GM21737 (cell line): ENCODE measurements at regions not wholly inside any gene's neighbourhood (a gene's known extent, or its start where the extent isn't known, plus 50 kb on each side); places are given as distances from the start of the nearest gene placed in this dataset.
"Not testable (repeated sequence)": the region's sequence is repeated elsewhere in the genome, so short reads cannot be mapped to it uniquely, and the experiment has no call there.

Experiments
- ATAC-seq: cut with Tn5 transposase; IDR thresholded peaks from one replicate; pipeline ENCODE4 v1.9.1; 2021; ENCODE audit warnings: mild to moderate bottlenecking, moderate library complexity; ENCODE audit not compliant: unreplicated experiment

DNA sequence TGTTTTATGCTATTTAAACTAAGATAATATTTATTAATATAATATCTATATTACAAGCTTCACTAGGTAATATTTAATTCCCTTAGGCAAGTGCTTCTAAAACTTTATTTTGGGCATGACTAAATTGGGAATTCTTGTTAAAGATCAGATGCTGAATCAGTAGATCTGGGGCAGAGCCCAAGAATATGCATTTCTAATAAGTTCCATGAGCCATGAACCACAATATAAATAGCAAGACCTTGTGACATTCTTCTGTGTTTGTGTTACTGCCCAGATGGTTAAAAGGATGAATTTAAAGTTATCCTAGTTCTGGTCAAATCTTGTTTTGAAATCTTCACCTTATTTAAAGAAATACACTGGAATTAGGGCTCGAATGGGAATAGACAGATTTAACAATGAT is 258.4 kb upstream of the CACNA2D1 start:
- no peak for ATAC-seq

DNA sequence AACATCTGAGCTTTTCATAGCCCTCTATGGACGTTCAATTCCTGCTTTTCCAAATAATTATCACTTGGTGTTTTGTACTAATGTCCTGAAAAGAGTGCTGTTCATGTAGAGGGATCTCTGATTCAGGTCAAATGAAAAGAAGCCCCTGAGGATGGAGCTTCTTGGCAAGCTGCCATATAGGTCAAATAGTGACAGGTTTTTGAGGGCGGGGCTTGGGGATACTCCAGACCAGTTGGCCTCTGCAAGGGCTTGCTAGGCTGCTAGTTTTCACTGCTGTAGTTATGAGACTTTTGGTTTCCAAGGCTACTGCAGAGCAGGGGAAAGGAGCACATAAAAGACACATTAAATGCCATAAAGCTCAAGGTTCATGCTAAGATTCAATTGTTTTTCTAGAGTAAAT is 257.2 kb upstream of the CACNA2D1 start:
- no peak for ATAC-seq

DNA sequence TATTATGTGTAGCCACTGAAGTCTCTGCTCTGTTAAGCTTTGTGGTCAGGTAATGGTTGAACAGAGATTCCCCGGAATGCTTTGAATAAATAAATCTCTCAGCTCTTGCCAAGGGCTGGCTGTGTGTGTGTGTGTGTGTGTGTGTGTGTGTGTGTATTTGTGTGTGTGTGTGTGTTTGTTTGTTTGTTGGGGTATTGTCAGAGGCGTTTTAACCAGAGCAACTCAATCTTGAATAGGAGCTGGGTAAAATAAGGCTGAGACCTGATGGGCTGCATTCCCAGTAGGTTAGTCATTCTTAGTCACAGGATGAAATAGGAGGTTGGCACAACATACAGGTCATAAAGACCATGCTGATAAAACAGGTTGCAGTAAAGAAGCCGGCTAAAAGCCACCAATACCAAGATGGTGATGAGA is 256.2 kb upstream of the CACNA2D1 start:
- ATAC-seq = no peak

DNA sequence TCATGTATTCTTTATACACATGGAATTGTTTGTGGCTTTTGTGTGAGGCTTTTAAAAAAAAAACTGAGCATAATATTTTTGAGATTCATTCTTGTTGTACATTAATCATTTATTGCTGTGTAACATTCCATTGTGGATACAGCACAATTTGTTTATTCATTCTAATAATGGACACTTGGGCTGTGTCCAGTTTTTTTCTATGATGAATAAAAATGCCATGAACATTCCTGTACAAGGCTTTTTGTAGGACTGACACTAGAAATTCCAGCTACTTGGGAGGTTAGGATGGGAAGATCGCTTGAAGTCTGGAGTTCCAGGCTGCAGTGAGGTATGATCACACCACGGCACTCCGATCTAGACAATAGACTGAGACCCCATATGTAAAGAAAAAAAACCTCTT is 254.3 kb upstream of the CACNA2D1 start:
- ATAC-seq = no peak

DNA sequence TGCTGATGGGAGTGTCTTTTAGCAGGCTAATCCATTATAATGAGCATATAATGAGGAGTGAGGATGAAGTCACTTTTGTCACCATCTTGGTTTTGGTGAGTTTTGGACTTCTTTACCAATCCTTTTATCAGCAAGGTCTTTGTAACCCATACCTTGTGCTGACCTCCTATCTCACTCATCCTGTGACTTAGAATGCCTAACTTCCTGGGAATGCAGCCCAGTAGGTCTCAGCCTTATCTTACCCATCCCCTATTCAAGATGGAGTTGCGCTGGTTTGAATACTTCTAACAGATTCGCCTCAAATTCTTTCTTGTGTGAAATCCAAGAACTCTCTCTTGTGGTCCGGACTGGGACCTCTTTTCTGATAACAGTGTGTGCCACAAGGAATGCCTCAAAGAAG is 253.1 kb upstream of the CACNA2D1 start:
- ATAC-seq = no peak

DNA sequence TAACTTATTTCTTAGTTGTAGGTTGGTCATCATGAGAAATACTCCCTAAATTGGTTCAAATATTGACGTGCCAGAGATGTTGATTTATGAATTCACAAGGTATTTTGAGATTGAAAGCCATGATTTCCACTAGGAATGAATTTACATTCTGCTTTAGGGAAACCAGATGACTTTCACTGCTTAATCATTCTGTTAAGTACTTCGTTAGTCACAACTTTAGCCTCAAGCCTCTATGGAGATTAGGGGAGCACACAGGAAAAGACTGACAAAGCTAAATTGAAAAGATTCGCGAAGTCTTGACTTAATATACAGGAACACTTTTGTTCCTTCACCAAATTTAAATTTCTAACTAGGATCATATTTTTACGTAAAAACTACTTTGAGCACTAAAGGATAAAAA is 250.4 kb upstream of the CACNA2D1 start:
- ATAC-seq = no peak

DNA sequence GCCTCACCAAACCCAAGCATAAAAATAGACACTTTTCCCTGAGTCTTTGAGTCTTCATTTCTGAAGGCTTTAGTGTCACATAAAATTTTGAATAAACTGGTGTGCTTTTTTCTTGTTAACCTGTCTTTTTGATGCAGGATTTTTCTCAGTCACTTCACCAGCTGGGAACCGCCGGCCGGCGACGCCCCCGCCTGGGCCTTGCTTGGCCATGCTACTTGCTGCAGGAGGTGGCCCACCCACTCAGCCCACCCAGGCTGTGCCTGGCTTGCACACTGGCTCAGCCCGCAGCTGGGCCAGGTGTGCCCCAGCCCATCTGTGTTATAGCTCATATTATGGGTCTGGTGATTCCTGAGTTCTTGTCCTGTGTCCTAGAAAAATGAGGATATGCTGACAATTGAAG is 247.4 kb upstream of the CACNA2D1 start:
- no peak for ATAC-seq

DNA sequence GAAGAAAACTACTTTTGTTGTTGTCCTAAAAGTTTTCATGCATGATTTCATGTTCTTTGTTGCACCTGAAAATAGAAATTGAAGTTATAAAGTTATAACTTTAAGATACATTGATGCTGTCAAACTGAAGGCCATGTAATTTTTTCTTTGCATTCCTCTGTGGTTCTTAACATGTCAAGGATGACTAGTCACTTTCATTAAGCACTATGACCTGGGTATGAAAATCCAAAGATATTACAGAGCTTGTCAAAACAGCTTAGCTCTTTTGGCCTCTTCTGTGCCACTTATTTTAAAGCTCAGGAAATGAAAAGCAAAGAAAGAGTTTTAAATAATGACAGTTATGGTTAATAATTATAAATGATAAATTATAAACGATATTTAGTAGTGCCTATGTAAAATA is 241.6 kb upstream of the CACNA2D1 start:
- ATAC-seq = no peak

DNA sequence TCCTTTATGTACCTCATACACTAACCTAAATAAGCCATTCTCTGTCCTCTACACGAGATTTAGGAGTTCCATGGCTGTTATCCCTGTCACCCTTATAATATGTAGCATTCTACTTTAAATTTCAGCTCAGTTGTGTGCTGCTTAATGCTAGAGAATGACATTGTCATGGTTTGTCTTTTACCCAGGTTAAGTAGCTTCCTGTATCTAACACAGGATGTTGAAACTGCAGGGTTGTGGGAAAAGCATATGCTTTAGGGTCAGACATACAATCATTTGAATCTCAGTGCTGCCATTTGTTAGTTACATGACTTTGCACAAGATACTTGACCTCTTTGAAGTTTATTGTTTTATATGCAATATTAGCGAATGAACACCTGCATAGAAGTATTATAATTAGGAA is 235.1 kb upstream of the CACNA2D1 start:
- no peak for ATAC-seq

DNA sequence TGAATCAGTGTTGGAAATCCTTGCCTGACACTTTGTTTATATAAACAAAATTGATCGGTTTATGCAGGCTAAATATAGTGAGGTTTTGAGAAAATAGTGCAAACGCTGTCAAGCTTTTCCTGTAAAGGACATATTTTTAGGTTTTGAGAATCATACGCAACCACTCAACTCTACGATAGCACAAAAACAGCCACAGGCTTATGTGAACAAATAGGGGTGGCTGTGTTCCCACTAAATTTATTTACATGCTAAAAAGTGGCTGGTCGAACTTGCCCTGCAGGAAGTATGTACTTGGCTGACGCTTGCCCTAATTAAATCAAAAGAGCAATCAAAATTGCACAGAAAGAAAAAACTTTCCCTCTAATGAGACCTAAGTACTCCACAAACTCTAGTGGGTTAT is 234.7 kb upstream of the CACNA2D1 start:
- no peak for ATAC-seq

DNA sequence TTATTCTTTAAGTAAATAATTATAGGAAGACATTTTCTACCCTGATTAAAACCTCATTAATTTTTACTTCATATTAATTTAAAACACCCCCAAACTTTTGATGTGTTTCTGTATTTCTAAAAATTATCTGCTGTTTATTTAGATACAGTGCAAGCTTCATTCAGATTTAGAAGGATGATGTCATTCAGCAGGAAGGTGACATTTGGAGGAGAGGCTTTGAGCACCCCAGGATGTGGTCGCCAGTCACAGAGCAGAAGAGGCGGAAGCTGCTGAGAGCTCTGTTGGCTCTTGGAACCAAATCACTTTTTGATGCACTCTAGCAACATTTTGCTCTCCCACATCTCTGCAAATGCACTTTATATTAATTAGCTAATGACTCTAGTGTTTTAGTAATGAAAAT is 233.9 kb upstream of the CACNA2D1 start:
- peak; percentile 85 for ATAC-seq

DNA sequence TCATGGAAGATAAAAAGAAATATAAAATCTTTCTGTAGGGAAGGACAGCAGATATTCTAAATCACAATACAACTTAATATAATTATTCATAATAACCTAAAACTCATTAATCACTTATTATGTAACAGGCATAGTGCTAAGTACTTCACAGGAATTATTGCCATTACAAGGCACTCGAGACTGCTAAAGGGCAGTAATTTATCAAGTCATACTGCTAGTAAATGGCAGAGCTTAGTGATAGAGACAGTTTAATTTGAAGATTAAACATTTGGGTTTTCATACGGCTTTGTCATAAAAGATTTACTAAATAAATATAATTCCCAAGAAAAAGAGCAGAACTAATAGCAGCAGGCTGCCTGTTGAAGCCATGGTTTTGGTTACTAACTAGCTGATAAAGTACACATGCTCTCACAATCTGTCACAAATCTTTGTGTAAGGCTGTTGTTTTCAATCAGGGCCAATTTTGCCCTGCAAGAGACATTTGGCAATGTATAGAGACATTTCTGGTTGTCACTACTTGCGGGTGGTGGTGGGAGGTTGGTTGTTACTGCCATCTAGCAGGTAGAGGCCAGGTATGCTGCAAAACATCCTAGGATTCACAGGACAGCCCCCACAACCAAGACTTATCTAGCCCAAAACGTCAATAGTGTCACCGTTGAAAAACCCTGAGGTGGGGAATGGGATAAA is 233.3 kb upstream of the CACNA2D1 start:
- no peak for ATAC-seq

DNA sequence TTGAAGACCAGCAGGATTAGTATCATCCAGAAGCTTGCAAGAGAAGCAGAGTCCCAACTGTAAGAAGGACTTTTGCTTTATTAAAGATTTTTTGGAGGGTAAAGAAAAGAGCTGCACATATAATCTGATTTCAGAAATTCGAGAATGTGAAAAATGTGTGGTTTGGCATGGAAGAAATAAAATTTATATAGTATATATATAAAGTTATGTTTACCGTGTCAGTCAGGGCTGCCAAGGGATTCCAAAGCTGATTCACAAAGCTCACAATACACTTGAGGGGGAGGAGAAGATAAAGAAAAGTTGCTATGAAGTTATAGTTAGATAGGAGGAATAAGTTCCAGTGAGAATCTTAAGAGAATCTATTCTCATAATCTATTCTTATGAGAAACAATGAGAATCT is 231.8 kb upstream of the CACNA2D1 start:
- ATAC-seq = no peak

DNA sequence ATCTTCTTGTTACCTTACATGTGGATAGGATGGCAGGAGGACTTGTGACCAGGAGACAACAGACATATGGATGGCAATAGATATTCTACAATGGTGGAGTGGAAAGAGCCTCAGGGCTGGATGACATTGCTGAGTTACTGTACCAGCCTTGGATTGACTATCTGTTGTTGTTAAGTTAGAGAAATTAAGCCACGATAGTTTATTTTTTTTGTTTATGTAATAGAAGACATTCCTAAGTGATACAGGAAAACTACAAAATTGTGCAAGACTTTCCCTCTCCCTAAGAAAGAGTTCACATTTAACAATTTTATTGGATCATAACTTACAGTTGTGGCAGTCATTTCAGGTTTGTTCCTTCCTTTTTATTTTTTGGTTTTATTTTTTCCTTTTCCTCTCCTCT is 230.7 kb upstream of the CACNA2D1 start:
- ATAC-seq = no peak

DNA sequence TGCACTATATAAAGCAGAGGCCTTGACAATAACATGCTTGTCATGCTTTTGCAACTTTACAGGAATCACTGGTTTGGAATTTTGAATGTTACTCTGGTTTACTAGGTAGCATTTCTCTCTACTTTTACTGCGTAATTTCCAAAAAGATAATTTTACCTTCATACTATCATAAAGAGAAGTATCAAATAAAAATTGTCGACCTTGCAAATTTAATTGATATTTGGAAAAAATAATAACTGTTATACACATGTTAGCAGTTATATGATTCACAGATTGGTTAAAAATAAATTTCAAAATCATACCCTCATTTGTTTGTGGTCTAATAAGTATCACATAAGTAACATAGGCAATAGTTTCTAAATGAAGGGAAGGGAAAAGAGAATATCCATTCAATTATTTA is 228.5 kb upstream of the CACNA2D1 start:
- no peak for ATAC-seq

DNA sequence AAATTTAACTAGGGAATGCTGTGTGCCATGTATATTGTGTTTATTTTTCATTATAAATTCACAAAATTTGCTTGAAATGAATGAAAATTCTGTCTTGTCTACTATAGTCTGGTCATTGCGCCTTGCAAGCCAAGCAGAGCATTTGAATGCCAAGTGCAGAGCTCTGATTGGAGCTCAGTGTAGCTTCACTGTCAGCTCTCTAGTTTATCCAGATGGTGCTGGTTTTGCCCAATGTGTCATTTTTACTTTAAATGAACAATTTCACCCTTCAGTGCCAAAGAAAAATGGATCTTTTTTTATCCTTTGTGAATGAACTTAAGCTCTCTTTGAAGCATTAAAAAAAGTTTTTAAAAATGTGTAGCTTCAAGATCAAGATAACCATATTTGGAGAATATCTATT is 225.6 kb upstream of the CACNA2D1 start:
- no peak for ATAC-seq

DNA sequence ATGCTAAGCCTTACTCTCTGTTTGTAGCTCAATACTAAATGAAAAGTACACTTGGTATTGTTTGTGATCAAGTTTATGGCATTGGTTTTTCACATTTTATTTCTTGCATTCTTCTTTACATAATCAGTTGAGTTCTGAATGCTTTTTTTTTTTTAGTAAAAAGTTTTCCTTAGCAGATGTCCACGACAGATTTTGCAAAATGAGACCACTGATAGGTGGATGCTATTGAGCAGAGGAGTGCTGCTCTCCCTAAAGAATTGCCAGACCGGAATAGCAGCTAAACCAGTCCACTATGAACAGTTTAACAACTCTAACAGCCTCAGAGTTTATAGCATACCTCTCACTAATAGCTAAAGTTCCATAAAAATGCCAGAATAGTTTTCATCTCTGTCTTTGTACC is 225.1 kb upstream of the CACNA2D1 start:
- ATAC-seq = no peak

DNA sequence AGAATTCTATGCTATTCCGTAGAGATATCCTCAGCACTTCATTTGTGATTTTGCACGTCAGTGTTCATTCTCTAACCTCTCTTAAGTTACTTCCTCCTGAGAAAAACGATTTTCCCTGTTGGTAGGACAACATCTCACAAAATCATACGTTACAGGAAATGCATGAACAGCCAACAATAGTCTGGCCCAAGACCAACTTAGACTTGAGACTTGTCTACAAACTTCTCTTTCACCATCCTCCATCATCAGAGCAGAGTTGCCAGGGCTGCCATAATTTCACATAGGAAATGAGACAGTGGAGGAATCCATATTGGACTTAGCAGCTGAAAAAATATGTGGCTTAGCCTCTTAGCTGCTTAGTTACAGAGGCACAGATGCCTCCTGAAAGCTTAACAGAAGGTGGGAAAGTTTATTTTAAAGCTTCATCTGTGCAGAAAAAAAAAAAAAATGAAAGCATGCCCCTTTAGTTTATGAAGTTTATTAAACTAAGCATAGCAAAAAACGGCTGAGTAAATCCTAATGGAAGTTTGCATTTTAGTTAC is 222.5 kb upstream of the CACNA2D1 start:
- no peak for ATAC-seq

DNA sequence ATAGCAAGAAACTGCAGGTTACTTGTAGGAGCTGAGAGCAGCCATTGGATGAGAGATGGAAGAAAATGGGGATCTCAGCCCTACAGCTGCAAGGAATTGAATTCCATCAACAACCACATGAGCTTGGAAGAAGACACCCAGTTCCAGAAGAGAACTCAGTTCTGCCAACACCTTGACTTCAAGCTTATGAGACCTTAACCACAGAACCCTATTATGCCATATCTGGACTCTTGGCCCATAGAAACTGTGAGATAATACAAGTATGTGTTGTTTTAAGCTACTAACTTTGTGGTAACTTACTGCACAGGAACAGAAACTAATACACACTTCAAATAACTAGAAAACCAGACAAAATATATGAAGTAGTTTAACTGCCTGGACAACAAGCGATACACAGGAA is 212.4 kb upstream of the CACNA2D1 start:
- ATAC-seq = no peak

DNA sequence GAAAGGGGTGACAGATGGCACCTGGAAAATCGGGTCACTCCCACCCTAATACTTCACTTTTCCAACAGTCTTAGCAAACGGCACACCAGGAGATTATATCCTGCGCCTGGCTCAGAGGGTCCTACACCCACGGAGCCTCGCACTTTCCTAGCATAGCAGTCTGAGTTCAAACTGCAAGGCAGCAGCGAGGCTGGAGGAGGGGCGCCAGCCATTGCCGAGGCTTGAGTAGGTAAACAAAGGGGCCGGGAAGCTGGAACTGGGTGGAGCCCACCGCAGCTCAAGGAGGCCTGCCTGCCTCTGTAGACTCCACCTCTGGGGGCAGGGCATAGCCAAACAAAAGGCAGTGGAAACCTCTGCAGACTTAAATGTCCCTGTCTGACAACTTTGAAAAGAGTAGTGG is 206.5 kb upstream of the CACNA2D1 start:
- not testable (repeated sequence) for ATAC-seq

DNA sequence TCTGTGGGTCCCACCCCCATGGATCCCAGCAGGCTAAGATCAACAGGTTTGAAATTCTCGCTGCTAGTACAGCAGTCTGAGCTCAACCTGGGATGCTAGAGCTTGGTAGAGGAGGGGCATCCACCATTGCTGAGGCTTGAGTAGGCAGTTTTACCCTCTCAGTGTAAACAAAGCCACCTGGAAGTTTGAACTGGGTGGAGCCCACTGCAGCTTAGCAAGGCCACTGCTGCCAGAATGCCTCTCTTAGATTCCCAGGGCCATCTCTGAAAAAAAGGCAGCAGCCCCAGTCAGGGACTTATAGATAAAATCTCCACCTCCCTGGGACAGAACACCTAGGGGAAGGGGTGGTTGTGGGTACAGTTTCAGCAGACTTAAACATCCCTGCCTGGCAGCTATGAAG is 190.0 kb upstream of the CACNA2D1 start:
- no peak for ATAC-seq

DNA sequence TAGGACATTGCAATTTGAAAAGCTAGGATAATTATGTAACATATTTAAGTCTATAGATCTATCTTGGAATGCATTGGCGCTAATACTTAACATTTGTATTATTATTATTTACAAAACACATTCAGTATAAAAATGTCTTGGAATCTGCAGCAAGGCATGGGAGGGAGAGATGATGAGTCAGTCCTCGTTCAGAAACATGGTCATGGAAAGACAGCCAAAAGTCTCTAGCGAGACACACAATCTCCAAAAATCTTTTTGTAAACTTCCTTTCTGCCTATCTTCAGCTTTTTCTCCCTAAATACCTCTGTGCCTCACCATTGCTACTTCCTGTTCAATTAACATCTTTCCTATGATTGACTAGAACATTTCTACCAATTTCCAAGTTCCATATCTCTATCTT is 188.4 kb upstream of the CACNA2D1 start:
- no peak for ATAC-seq

DNA sequence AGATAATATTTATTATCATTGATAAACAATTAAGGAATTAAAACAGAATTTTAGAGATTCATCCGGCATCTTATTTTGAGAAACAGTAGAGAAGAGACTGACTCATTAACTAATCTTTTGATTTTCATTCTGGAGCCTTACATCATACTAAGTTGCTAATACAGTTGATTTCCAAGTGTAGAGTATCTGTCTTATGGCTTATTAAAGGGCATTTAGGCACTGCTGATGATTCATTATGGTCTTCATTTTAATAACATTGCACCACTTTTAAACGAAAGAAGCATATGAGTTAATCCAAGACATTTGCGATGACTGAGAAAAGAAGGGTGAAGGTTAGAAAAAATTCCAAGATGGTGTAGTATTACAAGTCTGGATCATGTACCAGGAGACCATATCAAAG is 186.0 kb upstream of the CACNA2D1 start:
- no peak for ATAC-seq
